Pulmonary artery endothelial cell (primary cell): ENCODE measurements at regions not wholly inside any gene's neighbourhood (a gene's known extent, or its start where the extent isn't known, plus 50 kb on each side); places are given as distances from the start of the nearest gene placed in this dataset.
"Not testable (repeated sequence)": the region's sequence is repeated elsewhere in the genome, so short reads cannot be mapped to it uniquely, and the experiment has no call there.

Source experiments
- DNase-seq: peaks from one replicate; pipeline ENCODE4 v3.0.0-alpha.2; 2011; ENCODE audit warnings: low read depth, low spot score

DNA sequence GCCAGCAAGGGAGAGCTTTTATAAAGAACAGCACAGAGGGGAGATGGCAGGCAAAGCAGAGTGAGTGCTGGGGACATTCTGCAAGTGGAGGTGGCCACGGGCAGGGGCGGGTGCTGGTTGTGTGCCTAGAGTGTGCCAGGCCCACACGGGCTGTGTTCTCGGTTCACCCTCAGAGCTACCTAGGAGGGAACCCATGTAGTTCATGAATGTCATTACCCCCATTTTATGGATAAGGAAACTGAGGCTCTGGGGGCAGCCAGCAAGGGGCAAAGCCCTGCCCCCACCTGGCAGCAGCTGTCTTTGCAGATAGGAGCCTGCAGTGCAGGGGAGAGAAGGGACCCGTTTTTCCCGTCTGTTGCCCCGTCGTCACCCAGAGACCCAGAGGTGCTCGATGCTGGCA is 85.2 kb upstream of the NCOR2 start:
- no peak for DNase-seq

DNA sequence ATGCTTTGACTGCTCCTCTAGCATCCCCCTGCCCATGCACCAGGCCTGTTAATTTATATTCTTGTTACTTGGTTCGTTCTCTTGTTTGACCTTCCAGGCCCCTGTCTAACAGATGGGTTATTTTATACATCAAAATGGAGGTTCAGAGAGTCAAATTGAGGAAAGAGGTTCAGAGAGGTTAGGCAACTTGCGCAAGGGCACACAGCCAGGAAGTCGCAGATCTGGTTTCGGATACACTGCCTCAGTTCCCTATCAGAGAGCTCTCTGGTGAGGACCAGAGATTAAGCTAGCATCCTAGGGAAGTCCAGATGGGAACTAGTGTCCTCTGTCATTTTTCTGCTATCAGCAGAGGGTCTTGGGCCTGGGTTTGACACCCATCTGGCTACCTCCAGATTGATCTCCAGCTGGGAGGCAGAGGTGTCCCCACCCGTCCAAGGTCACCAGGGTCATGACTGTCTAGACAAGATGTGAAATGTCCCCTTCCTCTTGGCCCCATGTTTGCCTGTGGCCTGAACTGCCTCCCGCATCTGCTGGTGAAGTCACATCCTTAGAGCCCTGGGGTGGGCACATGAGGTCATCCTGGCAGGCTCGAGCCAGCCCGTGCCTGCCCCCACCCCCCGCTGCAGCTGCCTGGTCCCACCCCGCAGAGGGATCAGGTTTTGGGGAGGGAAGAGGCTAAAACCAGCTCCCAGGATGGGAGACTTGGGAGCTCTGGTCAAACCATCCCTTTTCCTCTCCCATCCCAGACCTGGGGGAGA is 84.3 kb upstream of the NCOR2 start:
- no peak for DNase-seq

DNA sequence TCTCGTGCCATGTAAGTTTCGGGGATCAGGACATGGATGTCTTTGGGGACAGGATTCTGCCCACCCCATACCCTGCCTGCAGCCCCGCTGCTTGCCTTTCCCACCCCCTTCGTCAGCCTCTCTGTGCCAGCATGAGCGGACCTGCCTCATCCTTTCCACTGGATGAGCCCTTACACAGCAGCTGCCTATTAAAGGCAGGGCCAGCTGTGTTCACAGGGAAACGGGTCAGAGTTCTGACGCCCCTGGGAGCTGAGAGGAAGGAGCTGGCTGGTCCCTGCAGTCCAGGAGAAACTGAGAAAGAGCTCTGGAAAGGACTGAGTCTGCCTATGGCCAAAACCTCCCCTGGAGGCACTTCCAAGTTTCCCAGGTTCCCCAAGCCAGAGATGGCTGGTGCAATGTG is 83.5 kb upstream of the NCOR2 start:
- DNase-seq, result no peak

GRCh38 chr12:124648710-124649384 is 81.4 kb upstream of the NCOR2 start:
- DNase-seq, result no peak

DNA sequence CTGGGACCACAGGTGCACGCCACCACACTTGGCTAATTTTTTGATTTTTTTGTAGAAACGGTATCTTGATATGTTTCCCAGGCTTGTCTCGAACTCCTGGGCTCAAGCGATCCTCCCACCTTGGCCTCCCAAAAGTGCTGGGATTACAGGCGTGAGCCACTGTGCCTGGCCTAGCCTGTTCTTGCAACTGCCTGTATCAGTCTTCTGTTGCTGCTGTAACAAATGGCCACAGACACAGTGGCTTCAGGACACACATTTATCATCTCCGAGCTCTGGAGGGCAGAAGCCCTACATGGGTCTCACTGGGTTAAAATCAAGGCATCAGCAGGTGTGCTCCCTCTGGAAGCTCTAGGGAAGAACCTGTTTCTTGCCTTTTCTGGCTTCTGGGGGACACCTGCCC is 79.9 kb upstream of the NCOR2 start:
- DNase-seq, result no peak

GRCh38 chr12:124646385-124647230 is 79.2 kb upstream of the NCOR2 start:
- no peak for DNase-seq

- DNase-seq, result no peak
Measured at GRCh38 chr12:124645530-124646244, 78.3 kb upstream of the NCOR2 start.

GRCh38 chr12:124643768-124644167 is 76.4 kb upstream of the NCOR2 start:
- DNase-seq, result not testable (repeated sequence)

GRCh38 chr12:124642105-124642504 is 74.7 kb upstream of the NCOR2 start:
- no peak for DNase-seq

- DNase-seq, result no peak
Measured at GRCh38 chr12:124641591-124641990, 74.2 kb upstream of the NCOR2 start.

GRCh38 chr12:124640056-124640455 is 72.6 kb upstream of the NCOR2 start:
- DNase-seq, result no peak

- no peak for DNase-seq
Measured at GRCh38 chr12:124639122-124639806, 71.9 kb upstream of the NCOR2 start.

GRCh38 chr12:124637581-124637981 is 70.2 kb upstream of the NCOR2 start:
- DNase-seq, result no peak

GRCh38 chr12:124637163-124637562 is 69.8 kb upstream of the NCOR2 start:
- DNase-seq, result no peak

DNA sequence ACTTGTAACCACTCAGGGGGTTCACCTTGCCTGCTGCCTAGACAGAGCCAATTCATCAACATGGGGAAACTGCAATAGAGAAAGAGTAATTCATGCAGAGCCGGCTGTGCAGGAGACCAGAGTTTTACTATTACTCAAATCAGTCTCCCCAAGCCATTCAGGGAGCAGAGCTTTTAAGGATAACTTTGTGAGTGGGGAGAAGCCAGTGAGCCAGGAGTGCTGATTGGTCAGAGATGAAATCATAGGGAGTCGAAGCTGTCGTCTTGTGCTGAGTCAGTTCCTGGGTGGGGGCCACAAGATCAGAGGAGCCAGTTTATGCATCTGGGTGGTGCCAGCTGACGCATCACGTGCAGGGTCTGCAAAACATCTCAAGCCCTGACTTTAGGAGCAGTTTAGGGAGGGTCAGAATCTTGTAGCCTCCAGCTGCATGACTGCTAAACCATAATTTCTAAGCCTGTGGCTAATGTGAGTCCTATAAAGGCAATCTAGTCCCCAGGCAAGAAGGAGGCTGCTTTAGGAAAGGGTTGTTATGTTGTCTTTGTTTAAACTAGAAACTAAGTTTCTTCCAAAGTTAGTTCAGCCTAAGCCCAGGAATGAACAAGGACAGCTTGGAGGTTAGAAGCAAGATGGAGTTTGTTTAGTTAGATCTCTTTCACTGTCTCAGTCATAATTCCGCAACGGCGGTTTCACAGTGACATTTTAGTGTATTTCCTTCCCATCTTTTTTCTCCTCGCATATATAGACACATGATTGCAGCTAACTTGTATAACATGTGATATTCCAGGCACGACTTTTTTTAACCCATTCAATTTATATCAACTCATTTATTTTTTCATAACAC is 68.9 kb upstream of the NCOR2 start:
- DNase-seq, result no peak

- no peak for DNase-seq
Measured at GRCh38 chr12:124635316-124635715, 67.9 kb upstream of the NCOR2 start.

DNA sequence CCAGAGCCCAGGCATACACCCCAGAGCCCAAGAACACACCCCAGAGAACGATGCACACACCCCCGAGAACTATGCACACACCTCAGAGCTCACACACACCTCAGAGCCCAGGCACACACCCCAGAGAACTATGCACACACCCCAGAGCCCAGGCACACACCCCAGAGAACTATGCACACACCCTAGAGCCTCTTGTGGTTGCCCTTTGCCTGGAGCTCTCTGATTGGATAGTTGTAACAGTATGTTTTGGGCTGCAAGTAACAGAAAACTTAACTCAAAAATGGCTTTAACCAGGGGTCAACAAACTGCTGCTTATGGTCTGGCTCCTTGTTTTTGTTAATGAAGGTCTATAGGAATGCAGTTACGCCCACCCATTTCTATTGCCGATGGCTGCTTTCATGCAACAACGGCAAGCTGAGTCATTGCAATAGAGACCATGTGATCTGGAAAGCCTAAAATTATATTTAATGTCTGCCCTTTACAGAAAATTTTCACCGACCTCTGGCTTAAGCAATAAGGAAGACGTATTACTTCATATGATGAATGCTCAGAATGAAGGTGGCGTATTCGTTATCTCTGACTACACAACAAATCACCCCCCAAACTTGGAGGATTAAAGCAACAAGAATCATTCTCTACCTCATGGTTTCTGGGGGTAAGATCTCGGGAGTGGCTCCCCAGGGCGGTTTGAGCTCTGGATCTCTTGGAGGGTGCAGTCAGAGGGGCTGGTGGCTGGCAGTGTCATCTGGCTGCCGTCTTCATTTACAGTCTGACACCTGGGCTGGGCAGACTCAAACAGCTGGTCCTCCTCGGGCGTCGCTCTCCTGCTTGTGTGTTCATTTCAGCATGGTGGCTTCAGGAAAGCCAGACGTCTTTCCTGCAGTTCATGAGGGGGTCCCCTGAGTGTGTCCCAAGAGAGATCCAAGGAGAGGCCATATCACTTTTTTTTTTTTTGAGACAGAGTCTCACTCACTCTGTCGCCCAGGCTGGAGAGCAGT is 66.3 kb upstream of the NCOR2 start:
- no peak for DNase-seq

DNA sequence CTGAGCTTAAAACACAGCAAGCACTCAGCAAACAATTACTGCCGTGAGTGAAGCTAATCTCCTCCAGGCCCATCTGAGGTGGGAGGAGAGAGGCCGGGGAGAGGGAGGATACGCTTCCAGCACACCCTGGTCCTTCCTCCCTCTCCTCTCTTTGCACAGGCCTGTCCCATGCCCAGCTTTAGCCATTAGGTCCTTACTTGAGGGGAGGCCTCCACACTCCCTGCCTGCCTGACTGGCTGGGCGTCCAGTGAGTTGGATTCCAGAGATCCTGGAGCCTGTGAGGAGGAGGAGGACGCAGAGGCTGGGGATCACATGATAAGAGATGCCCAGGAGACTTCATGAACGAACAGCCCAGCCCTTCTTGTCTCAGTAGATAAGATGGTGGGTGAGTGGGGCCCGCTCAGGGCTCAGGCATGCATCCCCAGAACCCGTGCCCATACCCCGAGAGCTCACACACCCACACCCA is 65.1 kb upstream of the NCOR2 start:
- no peak for DNase-seq
